Keratinocyte (primary cell): ENCODE measurements at regions not wholly inside any gene's neighbourhood (a gene's known extent, or its start where the extent isn't known, plus 50 kb on each side); places are given as distances from the start of the nearest gene placed in this dataset.

Experiments used
- DNase-seq: peaks from one replicate; pipeline ENCODE4 v3.0.0-alpha.2; 2011; ENCODE audit warnings: low read depth, missing footprints, low spot score
- FAIRE-seq: peaks from 2 replicates; lab custom pipeline; 2011; peaks lifted over from hg19 to GRCh38; lab: Jason Lieb, UNC
- H2AFZ ChIP-seq: 2 replicates; pipeline ENCODE4 v1.6.0; 2012; ENCODE audit warnings: low read length, control low read depth, inconsistent platforms; ENCODE audit not compliant: control insufficient read depth
- H3K27ac ChIP-seq: 2 replicates; pipeline ENCODE4 v1.5.1; 2011; ENCODE audit warnings: low read length; ENCODE audit not compliant: control insufficient read depth, insufficient read depth
- H3K27me3 ChIP-seq: 3 replicates; pipeline ENCODE4 v1.6.0; 2011; ENCODE audit warnings: low read length; ENCODE audit not compliant: control insufficient read depth, insufficient read depth; ENCODE audit errors: extremely low read depth
- H3K36me3 ChIP-seq, 2 experiments: 2 replicates in 1 of 2; 3 replicates in 1 of 2; pipeline ENCODE4 v1.5.1; 2011; ENCODE audit warnings: low read length in 2 of 2, mild to moderate bottlenecking in 1 of 2; ENCODE audit not compliant: control insufficient read depth in 2 of 2, insufficient read depth in 2 of 2; ENCODE audit errors: extremely low read depth in 1 of 2
- H3K4me1 ChIP-seq: 3 replicates; pipeline ENCODE4 v1.5.1; 2011; ENCODE audit warnings: low read length; ENCODE audit not compliant: control insufficient read depth, insufficient read depth; ENCODE audit errors: extremely low read depth
- H3K4me2 ChIP-seq: 3 replicates; pipeline ENCODE4 v1.6.0; 2011; ENCODE audit warnings: low read depth, low read length; ENCODE audit not compliant: control insufficient read depth, insufficient read depth; ENCODE audit errors: extremely low read depth
- H3K4me3 ChIP-seq, 3 experiments: fragments of 200-600 bp in 1 of 3; sonication (generic) in 1 of 3; 2 replicates in 2 of 3; 3 replicates in 1 of 3; pipeline ENCODE4 v1.5.1; 2011 to 2016; ENCODE audit warnings: low read length in 3 of 3, mild to moderate bottlenecking in 3 of 3, control low read depth in 2 of 3, inconsistent platforms in 1 of 3, low read depth in 1 of 3, mixed read lengths in 1 of 3, mixed run types in 1 of 3, moderate library complexity in 1 of 3; ENCODE audit not compliant: control insufficient read depth in 2 of 3, insufficient read depth in 2 of 3; ENCODE audit errors: extremely low read depth in 1 of 3
- H3K79me2 ChIP-seq: 2 replicates; pipeline ENCODE4 v1.6.0; 2012; ENCODE audit warnings: low read length; ENCODE audit not compliant: control insufficient read depth, insufficient read depth
- H3K9ac ChIP-seq: 3 replicates; pipeline ENCODE4 v1.6.0; 2011; ENCODE audit warnings: low read length; ENCODE audit not compliant: control insufficient read depth, insufficient read depth; ENCODE audit errors: extremely low read depth
- H3K9me1 ChIP-seq: 3 replicates; pipeline ENCODE4 v1.6.0; 2011; ENCODE audit warnings: low read length; ENCODE audit not compliant: control insufficient read depth, insufficient read depth; ENCODE audit errors: extremely low read depth
- H3K9me3 ChIP-seq: 2 replicates; pipeline ENCODE4 v1.5.1; 2012; ENCODE audit warnings: low read depth, low read length; ENCODE audit not compliant: control insufficient read depth
- H4K20me1 ChIP-seq: 3 replicates; pipeline ENCODE4 v1.6.0; 2011; ENCODE audit warnings: low read length; ENCODE audit not compliant: control insufficient read depth, insufficient read depth; ENCODE audit errors: extremely low read depth
- EZH2 ChIP-seq: IDR thresholded peaks from one replicate; pipeline ENCODE4 v1.6.1; 2012; ENCODE audit warnings: inconsistent platforms, mild to moderate bottlenecking, low read length, moderate library complexity
- dilution Hi-C: fragments of 300-500 bp; cut with MboI; formaldehyde crosslinking; loops from one replicate; pipeline ENCODE4 v1.7.0; 2020; ENCODE audit warnings: low sequenced_read_pairs; ENCODE audit not compliant: extremely low pct_ligation_motif_present
- TF ChIP-seq, protein P1 (sequence below), 3 experiments: IDR thresholded peaks in 1 of 3; conservative IDR thresholded peaks in 1 of 3; optimal IDR thresholded peaks in 1 of 3; 2 replicates in 2 of 3; 3 replicates in 1 of 3; pipeline versions ENCODE3 to v1.5.1; 2011; ENCODE audit warnings: low read length in 3 of 3, mild to moderate bottlenecking in 3 of 3, moderate library complexity in 2 of 3, control low read depth in 1 of 3, inconsistent platforms in 1 of 3; ENCODE audit not compliant: insufficient read depth in 2 of 3; ENCODE audit errors: extremely low read depth in 1 of 3

DNA sequence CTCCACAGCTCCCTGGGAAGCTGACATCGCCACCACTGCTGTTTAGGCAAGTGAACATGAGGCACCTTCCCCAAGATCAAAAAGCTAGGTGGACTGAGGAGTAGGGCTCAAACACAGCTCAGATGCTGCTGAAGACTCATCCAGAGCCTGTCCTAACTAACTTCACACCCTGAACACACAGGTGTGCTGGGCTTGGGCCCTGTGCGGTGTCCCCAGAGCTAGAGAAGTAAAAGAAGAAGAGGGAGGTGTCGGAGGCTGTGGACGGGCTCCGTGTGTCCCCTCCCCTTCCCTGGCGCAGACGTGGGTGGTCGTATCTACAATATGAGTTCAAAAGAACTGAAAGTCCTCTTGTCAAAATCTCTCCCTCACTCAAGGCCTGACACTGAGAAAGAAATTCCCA, 373.4 kb upstream of the MGMT start:
- dilution Hi-C loops, result no loop called here
- TF ChIP-seq, protein P1, sequence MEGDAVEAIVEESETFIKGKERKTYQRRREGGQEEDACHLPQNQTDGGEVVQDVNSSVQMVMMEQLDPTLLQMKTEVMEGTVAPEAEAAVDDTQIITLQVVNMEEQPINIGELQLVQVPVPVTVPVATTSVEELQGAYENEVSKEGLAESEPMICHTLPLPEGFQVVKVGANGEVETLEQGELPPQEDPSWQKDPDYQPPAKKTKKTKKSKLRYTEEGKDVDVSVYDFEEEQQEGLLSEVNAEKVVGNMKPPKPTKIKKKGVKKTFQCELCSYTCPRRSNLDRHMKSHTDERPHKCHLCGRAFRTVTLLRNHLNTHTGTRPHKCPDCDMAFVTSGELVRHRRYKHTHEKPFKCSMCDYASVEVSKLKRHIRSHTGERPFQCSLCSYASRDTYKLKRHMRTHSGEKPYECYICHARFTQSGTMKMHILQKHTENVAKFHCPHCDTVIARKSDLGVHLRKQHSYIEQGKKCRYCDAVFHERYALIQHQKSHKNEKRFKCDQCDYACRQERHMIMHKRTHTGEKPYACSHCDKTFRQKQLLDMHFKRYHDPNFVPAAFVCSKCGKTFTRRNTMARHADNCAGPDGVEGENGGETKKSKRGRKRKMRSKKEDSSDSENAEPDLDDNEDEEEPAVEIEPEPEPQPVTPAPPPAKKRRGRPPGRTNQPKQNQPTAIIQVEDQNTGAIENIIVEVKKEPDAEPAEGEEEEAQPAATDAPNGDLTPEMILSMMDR (optimal IDR thresholded peaks at IDR 0.05 in 1 of 3, IDR thresholded peaks at IDR 0.05 in 1 of 3, conservative IDR thresholded peaks at IDR 0.05 in 1 of 3; ENCODE audit: extremely low read depth in 1 of 3, insufficient read depth in 2 of 3, low read length in 3 of 3), result no peak
- TF ChIP-seq EZH2, result no peak

GRCh38 chr10:129094233-129094632, 372.8 kb upstream of the MGMT start:
- H3K9ac ChIP-seq, result no peak overlapping the region
- H3K9me3 ChIP-seq, result no peaks in the 10 kb centered on the region
- H4K20me1 ChIP-seq, result no peaks in the 10 kb centered on the region
- no peaks in the 10 kb centered on the region for H3K4me1 ChIP-seq
- no peaks in the 10 kb centered on the region for H3K79me2 ChIP-seq
- dilution Hi-C loops, result no loop called here
- H2AFZ ChIP-seq, result no peak overlapping the region
- FAIRE-seq (no peak), DNase-seq (no peak)
- H3K27me3 ChIP-seq, result no peaks in the 10 kb centered on the region
- no peaks in the 10 kb centered on the region for H3K36me3 ChIP-seq
- H3K4me3 ChIP-seq, result no peak overlapping the region
- no peak overlapping the region for H3K27ac ChIP-seq
- H3K9me1 ChIP-seq, result no peaks in the 10 kb centered on the region
- TF ChIP-seq EZH2, result no peak
- TF ChIP-seq, protein P1 (optimal IDR thresholded peaks at IDR 0.05 in 1 of 3, IDR thresholded peaks at IDR 0.05 in 1 of 3, conservative IDR thresholded peaks at IDR 0.05 in 1 of 3; ENCODE audit: extremely low read depth in 1 of 3, insufficient read depth in 2 of 3, low read length in 3 of 3), result no peak
- H3K4me2 ChIP-seq, result no peak overlapping the region

More for the DNA sequence above, 373.4 kb upstream of the MGMT start:
- Histone ChIP-seq H3K4me2 (no peak overlapping the region), H3K9me3 (no peaks in the 10 kb centered on the region), H3K79me2 (no peaks in the 10 kb centered on the region), H3K36me3 (no peaks in the 10 kb centered on the region), H4K20me1 (no peaks in the 10 kb centered on the region), H3K4me1 (no peaks in the 10 kb centered on the region), H2AFZ (no peak overlapping the region), H3K27ac (no peak overlapping the region), H3K9me1 (no peaks in the 10 kb centered on the region), H3K4me3 (no peak overlapping the region), H3K27me3 (no peaks in the 10 kb centered on the region), H3K9ac (no peak overlapping the region)
- no peak for DNase-seq
- no peak for FAIRE-seq
